GM23338 (cell line): ENCODE measurements at regions not wholly inside any gene's neighbourhood (a gene's known extent, or its start where the extent isn't known, plus 50 kb on each side); places are given as distances from the start of the nearest gene placed in this dataset.

Experiments used
- ATAC-seq: fragments of 200-7000 bp; cut with Tn5 transposase; 3 replicates; pipeline ENCODE4 v1.9.1; 2020
- DNase-seq: peaks from one replicate; pipeline ENCODE4 v3.0.0-alpha.2; 2015; ENCODE audit warnings: low spot score
- H2AFZ ChIP-seq: fragments of 200-600 bp; sonication (generic); 2 replicates; pipeline ENCODE4 v1.8.0; 2016; ENCODE audit warnings: antibody characterized with exemption, mild to moderate bottlenecking, moderate library complexity
- H3F3A ChIP-seq: fragments of 200-600 bp; sonication (generic); replicated peaks from 2 replicates; pipeline ENCODE4 v1.8.0; 2017; ENCODE audit warnings: antibody characterized with exemption, mixed run types, low read depth
- H3K27ac ChIP-seq: fragments of 200-600 bp; sonication (generic); 2 replicates; pipeline ENCODE4 v1.6.1; 2016; ENCODE audit warnings: low read depth
- H3K27me3 ChIP-seq: fragments of 200-600 bp; sonication (generic); 2 replicates; pipeline ENCODE4 v1.8.0; 2016; ENCODE audit warnings: mild to moderate bottlenecking, mixed run types, moderate library complexity; ENCODE audit not compliant: insufficient read depth
- H3K36me3 ChIP-seq: fragments of 200-600 bp; sonication (generic); 2 replicates; pipeline ENCODE4 v1.8.0; 2016; ENCODE audit warnings: mild to moderate bottlenecking; ENCODE audit not compliant: insufficient read depth
- H3K4me1 ChIP-seq: fragments of 200-600 bp; sonication (generic); 2 replicates; pipeline ENCODE4 v1.8.0; 2016; ENCODE audit warnings: mild to moderate bottlenecking, moderate library complexity; ENCODE audit not compliant: insufficient read depth
- H3K4me2 ChIP-seq: fragments of 200-600 bp; sonication (generic); 2 replicates; pipeline ENCODE4 v1.7.1; 2017; ENCODE audit warnings: mixed run types
- H3K4me3 ChIP-seq: fragments of 200-600 bp; sonication (generic); 2 replicates; pipeline ENCODE4 v1.6.1; 2016; ENCODE audit warnings: mixed run types
- H3K79me2 ChIP-seq: fragments of 200-600 bp; sonication (generic); replicated peaks from 2 replicates; pipeline ENCODE4 v1.8.0; 2017; ENCODE audit warnings: mild to moderate bottlenecking; ENCODE audit not compliant: insufficient read depth
- H3K9me2 ChIP-seq: fragments of 200-600 bp; sonication (generic); 2 replicates; pipeline ENCODE4 v1.8.0; 2017; ENCODE audit not compliant: insufficient read depth
- H4K20me1 ChIP-seq: fragments of 200-600 bp; sonication (generic); replicated peaks from 2 replicates; pipeline ENCODE4 v1.8.0; 2017; ENCODE audit warnings: mild to moderate bottlenecking; ENCODE audit not compliant: insufficient read depth
- H3K27ac Mint-ChIP-seq: 2 replicates; pipeline ENCODE4 v1.8.0; 2020; ENCODE audit warnings: inconsistent platforms, mild to moderate bottlenecking, moderate library complexity, mixed read lengths
- H3K27me3 Mint-ChIP-seq: 3 replicates; pipeline ENCODE4 v1.8.0; 2022; ENCODE audit warnings: low read depth, mild to moderate bottlenecking, moderate library complexity, mixed read lengths, inconsistent platforms; ENCODE audit not compliant: insufficient read depth, poor library complexity
- H3K36me3 Mint-ChIP-seq: 3 replicates; pipeline ENCODE4 v1.8.0; 2021; ENCODE audit warnings: low read depth, mild to moderate bottlenecking, inconsistent platforms, moderate library complexity, mixed read lengths
- H3K4me1 Mint-ChIP-seq: 3 replicates; pipeline ENCODE4 v1.8.0; 2020; ENCODE audit warnings: mild to moderate bottlenecking, inconsistent platforms, mixed read lengths
- H3K4me3 Mint-ChIP-seq: 3 replicates; pipeline ENCODE4 v1.8.0; 2021; ENCODE audit warnings: moderate library complexity, mild to moderate bottlenecking, inconsistent platforms, mixed read lengths
- H3K9me3 Mint-ChIP-seq: 3 replicates; pipeline ENCODE4 v1.8.0; 2020; ENCODE audit warnings: moderate library complexity, mild to moderate bottlenecking, inconsistent platforms, mixed read lengths
- EZH2 ChIP-seq: fragments of 200-600 bp; sonication (generic); IDR thresholded peaks from one replicate; pipeline ENCODE4 v1.8.0; 2017; ENCODE audit warnings: antibody characterized with exemption, mild to moderate bottlenecking, low read depth; ENCODE audit not compliant: unreplicated experiment
- NANOG ChIP-seq: IDR thresholded peaks from 2 replicates; pipeline ENCODE4 v1.6.1; 2016; ENCODE audit warnings: antibody characterized with exemption, borderline replicate concordance
- POLR2AphosphoS5 ChIP-seq: IDR thresholded peaks from 2 replicates; pipeline ENCODE4 v1.6.1; 2016; ENCODE audit warnings: antibody characterized with exemption, low read depth
- STAT1 ChIP-seq: IDR thresholded peaks from one replicate; pipeline ENCODE4 v1.6.1; 2016; ENCODE audit warnings: antibody characterized with exemption; ENCODE audit not compliant: unreplicated experiment
- ZNF114 ChIP-seq: fragments of 250-450 bp; sonication (Bioruptor Pico); IDR thresholded peaks from 2 replicates; pipeline ENCODE4 v1.5.0; 2020; ENCODE audit warnings: mild to moderate bottlenecking, moderate library complexity
- TF ChIP-seq, protein P1 (sequence below): IDR thresholded peaks from one replicate; pipeline ENCODE4 v1.6.1; 2018; ENCODE audit warnings: antibody characterized with exemption; ENCODE audit not compliant: unreplicated experiment
- TF ChIP-seq, protein P2 (sequence below): IDR thresholded peaks from 2 replicates; pipeline ENCODE4 v1.6.1; 2016; ENCODE audit warnings: antibody characterized with exemption
- TF ChIP-seq, protein P3 (sequence below), 2 experiments: fragments of 200-600 bp in 1 of 2; sonication (generic) in 1 of 2; conservative IDR thresholded peaks; 2 replicates each; pipeline versions ENCODE4 v1.5.1 to v1.6.1; 2016 to 2017; ENCODE audit warnings: antibody characterized with exemption in 2 of 2, low read depth in 2 of 2, mild to moderate bottlenecking in 2 of 2, moderate library complexity in 1 of 2

DNA sequence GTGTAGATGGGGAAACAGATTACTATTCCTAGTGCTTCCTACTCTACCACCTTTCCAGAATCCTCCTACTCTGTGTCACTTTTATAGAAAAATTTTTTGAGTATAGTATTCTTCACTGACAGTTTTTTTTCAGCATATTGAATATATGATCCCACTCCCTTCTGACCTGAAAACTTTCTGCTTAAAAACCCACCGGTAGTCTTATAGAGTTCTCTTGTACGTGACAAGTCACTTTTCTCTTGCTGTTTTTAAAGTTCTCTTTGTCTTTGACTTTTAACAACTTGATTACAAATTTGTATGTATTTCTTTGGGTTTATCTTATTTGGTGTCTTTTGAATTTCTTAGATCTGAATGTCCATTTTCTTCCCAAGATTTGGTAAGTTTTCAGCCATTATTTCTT is 133.6 kb upstream of the SLC38A2 start (continued):
- TF ChIP-seq, protein P1, sequence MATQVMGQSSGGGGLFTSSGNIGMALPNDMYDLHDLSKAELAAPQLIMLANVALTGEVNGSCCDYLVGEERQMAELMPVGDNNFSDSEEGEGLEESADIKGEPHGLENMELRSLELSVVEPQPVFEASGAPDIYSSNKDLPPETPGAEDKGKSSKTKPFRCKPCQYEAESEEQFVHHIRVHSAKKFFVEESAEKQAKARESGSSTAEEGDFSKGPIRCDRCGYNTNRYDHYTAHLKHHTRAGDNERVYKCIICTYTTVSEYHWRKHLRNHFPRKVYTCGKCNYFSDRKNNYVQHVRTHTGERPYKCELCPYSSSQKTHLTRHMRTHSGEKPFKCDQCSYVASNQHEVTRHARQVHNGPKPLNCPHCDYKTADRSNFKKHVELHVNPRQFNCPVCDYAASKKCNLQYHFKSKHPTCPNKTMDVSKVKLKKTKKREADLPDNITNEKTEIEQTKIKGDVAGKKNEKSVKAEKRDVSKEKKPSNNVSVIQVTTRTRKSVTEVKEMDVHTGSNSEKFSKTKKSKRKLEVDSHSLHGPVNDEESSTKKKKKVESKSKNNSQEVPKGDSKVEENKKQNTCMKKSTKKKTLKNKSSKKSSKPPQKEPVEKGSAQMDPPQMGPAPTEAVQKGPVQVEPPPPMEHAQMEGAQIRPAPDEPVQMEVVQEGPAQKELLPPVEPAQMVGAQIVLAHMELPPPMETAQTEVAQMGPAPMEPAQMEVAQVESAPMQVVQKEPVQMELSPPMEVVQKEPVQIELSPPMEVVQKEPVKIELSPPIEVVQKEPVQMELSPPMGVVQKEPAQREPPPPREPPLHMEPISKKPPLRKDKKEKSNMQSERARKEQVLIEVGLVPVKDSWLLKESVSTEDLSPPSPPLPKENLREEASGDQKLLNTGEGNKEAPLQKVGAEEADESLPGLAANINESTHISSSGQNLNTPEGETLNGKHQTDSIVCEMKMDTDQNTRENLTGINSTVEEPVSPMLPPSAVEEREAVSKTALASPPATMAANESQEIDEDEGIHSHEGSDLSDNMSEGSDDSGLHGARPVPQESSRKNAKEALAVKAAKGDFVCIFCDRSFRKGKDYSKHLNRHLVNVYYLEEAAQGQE, result no peak
- no peak for TF ChIP-seq NANOG

DNA sequence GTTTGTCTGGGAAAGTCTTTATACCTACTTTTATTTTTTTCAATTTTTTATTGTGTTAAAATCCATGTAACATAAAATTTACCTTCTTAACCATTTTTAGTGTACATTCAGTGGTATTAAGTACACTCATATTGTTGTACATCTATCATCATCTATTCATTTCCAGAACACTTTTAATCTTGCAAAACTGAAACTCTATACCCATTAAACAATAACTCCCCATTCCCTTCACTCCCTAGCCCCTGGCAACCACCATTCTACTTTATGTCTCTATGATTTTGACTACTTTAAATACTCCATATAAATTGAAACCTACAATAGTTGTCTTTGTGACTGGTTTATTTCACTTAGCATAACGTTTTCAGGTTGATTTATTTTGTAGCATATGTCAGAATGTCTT is 131.9 kb upstream of the SLC38A2 start:
- Histone ChIP-seq H3F3A (no peaks in the 10 kb centered on the region), H2AFZ (no peak overlapping the region), H3K27ac (no peak overlapping the region), H4K20me1 (no peaks in the 10 kb centered on the region), H3K4me2 (no peak overlapping the region), H3K36me3 (peaks cover 9% of the 10 kb centered on the region; the same call in 1 of the 2 replicates), H3K4me1 (no peaks in the 10 kb centered on the region), H3K27me3 (no peaks in the 10 kb centered on the region), H3K9me2 (peaks cover 9% of the 10 kb centered on the region; the same call in 1 of the 2 replicates), H3K79me2 (no peaks in the 10 kb centered on the region), H3K4me3 (no peak overlapping the region)
- no peak for TF ChIP-seq STAT1
- no peak for TF ChIP-seq POLR2AphosphoS5
- no peak for TF ChIP-seq EZH2
- no peak for TF ChIP-seq ZNF114
- ATAC-seq (no peak), DNase-seq (no peak)
- Mint-ChIP-seq H3K27me3 (no peaks in the 10 kb centered on the region), H3K9me3 (peaks cover 35% of the 10 kb centered on the region), H3K27ac (no peak overlapping the region), H3K4me1 (no peaks in the 10 kb centered on the region), H3K36me3 (peaks cover 46% of the 10 kb centered on the region), H3K4me3 (no peak overlapping the region)

DNA sequence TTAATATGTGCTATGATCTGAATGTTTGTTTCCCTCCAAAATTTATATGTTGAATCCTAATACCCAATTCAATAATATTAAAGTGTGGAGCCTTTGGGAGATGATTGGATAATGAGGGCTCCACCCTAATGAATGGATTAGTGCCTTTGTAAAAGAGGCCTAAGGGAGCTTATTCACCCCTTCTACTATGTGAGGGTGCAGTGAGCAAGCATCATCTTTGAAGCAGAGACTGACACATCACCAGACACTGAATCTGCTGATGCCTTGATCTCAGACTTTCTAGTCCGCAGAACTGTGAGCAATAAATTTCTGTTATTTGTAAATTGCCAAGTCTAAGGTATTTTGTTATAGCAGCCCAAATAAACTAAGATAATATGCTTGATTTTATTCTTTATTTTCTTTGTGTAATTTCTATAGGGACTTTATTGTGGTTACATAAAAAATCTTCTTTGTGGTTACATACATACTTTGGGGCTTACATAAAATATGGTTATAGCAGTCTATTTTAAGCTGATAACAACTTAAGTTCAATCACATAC is 131.1 kb upstream of the SLC38A2 start:
- no peaks in the 10 kb centered on the region for H3K4me1 ChIP-seq
- H3K27ac ChIP-seq, result no peak overlapping the region
- H3K4me1 Mint-ChIP-seq, result no peaks in the 10 kb centered on the region
- H3K36me3 ChIP-seq, result peaks cover 9% of the 10 kb centered on the region; the same call in 1 of the 2 replicates
- peaks cover 35% of the 10 kb centered on the region for H3K9me3 Mint-ChIP-seq
- no peaks in the 10 kb centered on the region for H4K20me1 ChIP-seq
- no peak overlapping the region for H3K27ac Mint-ChIP-seq
- ATAC-seq (no peak), DNase-seq (no peak)
- H3K27me3 Mint-ChIP-seq, result no peaks in the 10 kb centered on the region
- TF ChIP-seq, protein P2, sequence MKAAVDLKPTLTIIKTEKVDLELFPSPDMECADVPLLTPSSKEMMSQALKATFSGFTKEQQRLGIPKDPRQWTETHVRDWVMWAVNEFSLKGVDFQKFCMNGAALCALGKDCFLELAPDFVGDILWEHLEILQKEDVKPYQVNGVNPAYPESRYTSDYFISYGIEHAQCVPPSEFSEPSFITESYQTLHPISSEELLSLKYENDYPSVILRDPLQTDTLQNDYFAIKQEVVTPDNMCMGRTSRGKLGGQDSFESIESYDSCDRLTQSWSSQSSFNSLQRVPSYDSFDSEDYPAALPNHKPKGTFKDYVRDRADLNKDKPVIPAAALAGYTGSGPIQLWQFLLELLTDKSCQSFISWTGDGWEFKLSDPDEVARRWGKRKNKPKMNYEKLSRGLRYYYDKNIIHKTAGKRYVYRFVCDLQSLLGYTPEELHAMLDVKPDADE, result no peak
- TF ChIP-seq, protein P3, sequence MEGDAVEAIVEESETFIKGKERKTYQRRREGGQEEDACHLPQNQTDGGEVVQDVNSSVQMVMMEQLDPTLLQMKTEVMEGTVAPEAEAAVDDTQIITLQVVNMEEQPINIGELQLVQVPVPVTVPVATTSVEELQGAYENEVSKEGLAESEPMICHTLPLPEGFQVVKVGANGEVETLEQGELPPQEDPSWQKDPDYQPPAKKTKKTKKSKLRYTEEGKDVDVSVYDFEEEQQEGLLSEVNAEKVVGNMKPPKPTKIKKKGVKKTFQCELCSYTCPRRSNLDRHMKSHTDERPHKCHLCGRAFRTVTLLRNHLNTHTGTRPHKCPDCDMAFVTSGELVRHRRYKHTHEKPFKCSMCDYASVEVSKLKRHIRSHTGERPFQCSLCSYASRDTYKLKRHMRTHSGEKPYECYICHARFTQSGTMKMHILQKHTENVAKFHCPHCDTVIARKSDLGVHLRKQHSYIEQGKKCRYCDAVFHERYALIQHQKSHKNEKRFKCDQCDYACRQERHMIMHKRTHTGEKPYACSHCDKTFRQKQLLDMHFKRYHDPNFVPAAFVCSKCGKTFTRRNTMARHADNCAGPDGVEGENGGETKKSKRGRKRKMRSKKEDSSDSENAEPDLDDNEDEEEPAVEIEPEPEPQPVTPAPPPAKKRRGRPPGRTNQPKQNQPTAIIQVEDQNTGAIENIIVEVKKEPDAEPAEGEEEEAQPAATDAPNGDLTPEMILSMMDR (conservative IDR thresholded peaks at IDR 0.05; ENCODE audit: low read depth in 2 of 2), result no peak
- TF ChIP-seq STAT1 (no peak), EZH2 (no peak), POLR2AphosphoS5 (no peak), NANOG (no peak)
- peaks cover 46% of the 10 kb centered on the region for H3K36me3 Mint-ChIP-seq
- no peak overlapping the region for H3K4me3 Mint-ChIP-seq
- H2AFZ ChIP-seq, result no peak overlapping the region
- H3K4me3 ChIP-seq, result no peak overlapping the region
- H3K27me3 ChIP-seq, result no peaks in the 10 kb centered on the region
- peaks cover 9% of the 10 kb centered on the region; the same call in 1 of the 2 replicates for H3K9me2 ChIP-seq
- H3K4me2 ChIP-seq, result no peak overlapping the region
- H3F3A ChIP-seq, result no peaks in the 10 kb centered on the region
- H3K79me2 ChIP-seq, result no peaks in the 10 kb centered on the region
